Kidney epithelial cell (primary cell): ENCODE measurements at regions not wholly inside any gene's neighbourhood (a gene's known extent, or its start where the extent isn't known, plus 50 kb on each side); places are given as distances from the start of the nearest gene placed in this dataset.

Experiments
- DNase-seq: peaks from one replicate; pipeline ENCODE4 v3.0.0-alpha.2; 2010; ENCODE audit warnings: low read depth
- H3K27me3 ChIP-seq: 2 replicates; pipeline ENCODE4 v1.6.0; 2011; ENCODE audit warnings: low read length; ENCODE audit not compliant: control insufficient read depth, insufficient read depth
- H3K36me3 ChIP-seq: 2 replicates; pipeline ENCODE4 v1.5.1; 2011; ENCODE audit warnings: low read length; ENCODE audit not compliant: control insufficient read depth, insufficient read depth
- H3K4me3 ChIP-seq: 2 replicates; pipeline ENCODE4 v1.5.1; 2011; ENCODE audit warnings: low read depth, mild to moderate bottlenecking, control low read depth, low read length
- TF ChIP-seq, protein P1 (sequence below): IDR thresholded peaks from 2 replicates; pipeline ENCODE4 v1.5.1; 2011; ENCODE audit warnings: mild to moderate bottlenecking, moderate library complexity, low read length, control low read depth, inconsistent platforms; ENCODE audit not compliant: insufficient read depth, poor library complexity, severe bottlenecking

DNA sequence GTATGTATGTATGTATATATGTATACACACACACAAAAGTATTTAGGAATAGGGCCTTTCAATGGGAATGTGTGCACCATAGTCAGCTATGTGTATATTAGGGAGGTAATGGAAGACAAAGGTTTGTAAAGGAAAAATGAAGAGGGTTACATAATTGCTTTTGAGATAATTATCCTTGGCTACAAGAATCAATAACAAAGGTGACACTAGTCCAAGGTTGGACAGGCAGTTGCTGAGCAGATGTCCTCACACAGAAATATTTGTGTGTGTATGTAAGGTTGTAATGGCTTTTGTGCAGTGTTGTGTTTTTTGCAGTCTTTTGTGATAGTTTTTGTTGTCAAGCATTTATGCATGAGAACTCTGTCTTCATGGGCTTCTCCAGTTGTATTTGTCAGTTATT, 157.9 kb upstream of the MARCKS start:
- no peak for DNase-seq
- TF ChIP-seq, protein P1, sequence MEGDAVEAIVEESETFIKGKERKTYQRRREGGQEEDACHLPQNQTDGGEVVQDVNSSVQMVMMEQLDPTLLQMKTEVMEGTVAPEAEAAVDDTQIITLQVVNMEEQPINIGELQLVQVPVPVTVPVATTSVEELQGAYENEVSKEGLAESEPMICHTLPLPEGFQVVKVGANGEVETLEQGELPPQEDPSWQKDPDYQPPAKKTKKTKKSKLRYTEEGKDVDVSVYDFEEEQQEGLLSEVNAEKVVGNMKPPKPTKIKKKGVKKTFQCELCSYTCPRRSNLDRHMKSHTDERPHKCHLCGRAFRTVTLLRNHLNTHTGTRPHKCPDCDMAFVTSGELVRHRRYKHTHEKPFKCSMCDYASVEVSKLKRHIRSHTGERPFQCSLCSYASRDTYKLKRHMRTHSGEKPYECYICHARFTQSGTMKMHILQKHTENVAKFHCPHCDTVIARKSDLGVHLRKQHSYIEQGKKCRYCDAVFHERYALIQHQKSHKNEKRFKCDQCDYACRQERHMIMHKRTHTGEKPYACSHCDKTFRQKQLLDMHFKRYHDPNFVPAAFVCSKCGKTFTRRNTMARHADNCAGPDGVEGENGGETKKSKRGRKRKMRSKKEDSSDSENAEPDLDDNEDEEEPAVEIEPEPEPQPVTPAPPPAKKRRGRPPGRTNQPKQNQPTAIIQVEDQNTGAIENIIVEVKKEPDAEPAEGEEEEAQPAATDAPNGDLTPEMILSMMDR = no peak
- no peaks in the 10 kb centered on the region for H3K36me3 ChIP-seq
- no peak overlapping the region for H3K4me3 ChIP-seq
- no peaks in the 10 kb centered on the region for H3K27me3 ChIP-seq

DNA sequence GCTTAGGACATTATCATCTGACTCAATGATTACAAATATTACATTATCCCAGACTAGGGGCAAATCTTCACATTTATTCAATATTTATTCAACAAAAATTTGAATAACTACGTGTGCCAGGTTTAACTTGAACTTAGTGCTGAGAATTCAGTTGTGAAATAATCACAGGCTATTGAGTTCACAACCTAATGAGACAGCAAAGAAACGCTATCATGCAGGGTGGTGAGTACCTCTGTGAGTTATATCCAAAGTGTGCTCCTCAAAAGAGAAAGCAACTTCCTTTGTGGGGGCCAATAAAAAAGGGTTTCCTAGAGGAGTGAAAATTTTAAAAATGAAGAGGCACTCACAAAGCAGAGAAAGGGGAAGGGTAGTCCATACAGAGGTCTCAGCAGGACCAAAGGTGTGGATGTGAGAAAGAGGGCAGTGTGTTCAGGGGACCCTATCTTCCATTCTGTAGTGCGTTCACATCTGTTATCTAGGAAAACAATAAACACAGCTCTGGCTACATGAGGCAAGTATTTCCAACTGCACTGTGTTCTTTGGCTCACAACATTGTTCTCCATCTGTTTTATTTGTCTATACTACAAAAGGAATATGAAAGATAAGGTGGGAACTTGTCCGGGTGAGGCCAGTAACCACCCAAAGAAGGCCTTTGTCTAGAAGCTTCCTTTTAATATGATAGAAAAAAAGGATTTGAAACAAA, 155.4 kb upstream of the MARCKS start:
- H3K4me3 ChIP-seq = no peak overlapping the region
- DNase-seq = no peak
- H3K36me3 ChIP-seq = no peaks in the 10 kb centered on the region
- no peaks in the 10 kb centered on the region for H3K27me3 ChIP-seq
- TF ChIP-seq, protein P1 = no peak

DNA sequence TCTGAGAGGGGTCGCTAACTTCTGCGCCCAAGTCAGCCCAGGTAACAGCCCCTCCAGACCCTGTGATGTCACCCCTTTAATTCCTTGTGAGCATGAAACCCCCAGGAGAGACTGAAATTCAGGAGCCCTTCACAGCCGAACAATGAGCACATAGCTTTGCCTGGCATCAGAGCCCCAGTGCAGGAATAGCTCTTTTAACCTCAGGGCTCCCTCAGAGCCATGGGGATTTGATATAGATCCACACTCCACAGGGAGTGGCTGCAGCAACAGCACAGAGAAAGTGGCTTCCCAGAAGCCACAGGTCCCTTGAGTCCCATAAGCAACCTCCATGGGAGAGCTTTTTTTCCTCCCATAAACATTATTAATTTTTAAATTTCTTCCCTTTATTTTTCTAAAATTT, 150.0 kb upstream of the MARCKS start:
- no peaks in the 10 kb centered on the region for H3K27me3 ChIP-seq
- TF ChIP-seq, protein P1 = no peak
- no peak overlapping the region for H3K4me3 ChIP-seq
- DNase-seq = no peak
- no peaks in the 10 kb centered on the region for H3K36me3 ChIP-seq

DNA sequence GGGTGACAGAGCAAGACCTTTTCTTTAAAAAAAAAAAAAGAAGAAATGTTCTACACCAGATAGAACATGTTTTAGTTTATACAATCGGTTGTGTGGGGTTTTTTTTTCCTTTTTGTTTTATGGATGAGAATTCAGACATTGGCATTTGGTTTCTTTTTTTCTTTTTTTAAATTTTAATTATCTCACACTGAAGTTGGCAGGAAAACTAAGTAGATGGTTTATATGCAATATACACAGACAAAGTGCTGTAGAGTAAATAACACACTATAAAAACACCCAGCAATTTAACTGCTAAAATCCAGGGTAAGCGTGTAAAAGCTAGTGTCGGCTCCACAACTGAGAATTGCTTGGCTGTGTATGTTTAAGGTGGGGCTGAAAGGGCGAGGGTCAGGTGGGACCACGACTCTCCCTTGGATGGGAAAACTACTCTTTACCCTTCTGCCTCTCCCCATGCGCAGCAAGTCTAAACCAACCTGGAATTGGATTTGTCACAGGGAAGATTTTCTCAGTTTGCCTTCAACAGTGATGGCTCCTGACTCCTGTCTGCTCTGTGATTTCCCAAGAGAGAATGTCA, 147.1 kb upstream of the MARCKS start:
- Histone ChIP-seq H3K4me3 (no peak overlapping the region), H3K36me3 (no peaks in the 10 kb centered on the region), H3K27me3 (no peaks in the 10 kb centered on the region)
- no peak for DNase-seq
- TF ChIP-seq, protein P1 = no peak

DNA sequence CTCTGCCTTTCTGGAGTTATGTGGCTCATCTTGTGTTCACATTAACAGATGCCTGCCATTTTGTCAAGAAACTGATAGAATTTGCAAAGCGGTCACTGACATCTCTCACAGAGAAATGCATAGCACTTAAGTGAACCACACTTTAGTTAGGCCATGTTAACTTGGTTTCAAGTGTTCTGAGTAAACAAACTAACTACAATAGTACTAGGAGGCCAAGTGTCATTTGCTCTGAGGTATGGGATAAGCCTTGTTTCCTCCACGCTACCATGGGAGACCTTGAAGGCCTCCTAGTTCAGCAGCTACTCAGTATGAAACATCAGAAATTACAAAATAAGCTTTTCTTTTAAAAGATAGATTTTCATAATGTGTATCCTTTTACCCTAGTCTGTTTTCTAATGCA, 143.5 kb upstream of the MARCKS start:
- H3K4me3 ChIP-seq = no peak overlapping the region
- TF ChIP-seq, protein P1 = no peak
- no peak for DNase-seq
- no peaks in the 10 kb centered on the region for H3K36me3 ChIP-seq
- no peaks in the 10 kb centered on the region for H3K27me3 ChIP-seq

DNA sequence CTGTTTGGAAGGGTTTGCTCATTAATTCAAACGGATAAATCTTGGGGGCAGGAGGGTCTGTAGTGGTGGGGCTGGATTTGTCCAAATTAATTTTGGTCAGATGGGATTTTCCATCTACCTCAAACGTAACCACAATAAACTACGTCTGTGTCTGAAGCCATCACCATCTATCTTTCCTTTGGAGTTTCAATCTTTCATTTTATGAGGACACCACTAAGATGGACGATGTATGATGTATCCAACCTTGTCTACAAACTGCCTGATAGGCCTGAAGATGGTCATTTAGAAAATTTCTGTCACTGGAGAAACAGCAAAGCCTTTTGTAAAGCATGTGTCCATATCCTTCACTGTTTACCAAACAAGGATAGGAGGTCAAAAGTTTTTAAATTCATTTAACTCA, 138.6 kb upstream of the MARCKS start:
- TF ChIP-seq, protein P1 = no peak
- DNase-seq = no peak
- Histone ChIP-seq H3K27me3 (no peaks in the 10 kb centered on the region), H3K36me3 (no peaks in the 10 kb centered on the region), H3K4me3 (no peak overlapping the region)
